ENCODE measurements at regions not wholly inside any gene's neighbourhood (a gene's known extent, or its start where the extent isn't known, plus 50 kb on each side); places are given as distances from the start of the nearest gene placed in this dataset.
"Not testable (repeated sequence)": the region's sequence is repeated elsewhere in the genome, so short reads cannot be mapped to it uniquely, and the experiment has no call there.

DNA sequence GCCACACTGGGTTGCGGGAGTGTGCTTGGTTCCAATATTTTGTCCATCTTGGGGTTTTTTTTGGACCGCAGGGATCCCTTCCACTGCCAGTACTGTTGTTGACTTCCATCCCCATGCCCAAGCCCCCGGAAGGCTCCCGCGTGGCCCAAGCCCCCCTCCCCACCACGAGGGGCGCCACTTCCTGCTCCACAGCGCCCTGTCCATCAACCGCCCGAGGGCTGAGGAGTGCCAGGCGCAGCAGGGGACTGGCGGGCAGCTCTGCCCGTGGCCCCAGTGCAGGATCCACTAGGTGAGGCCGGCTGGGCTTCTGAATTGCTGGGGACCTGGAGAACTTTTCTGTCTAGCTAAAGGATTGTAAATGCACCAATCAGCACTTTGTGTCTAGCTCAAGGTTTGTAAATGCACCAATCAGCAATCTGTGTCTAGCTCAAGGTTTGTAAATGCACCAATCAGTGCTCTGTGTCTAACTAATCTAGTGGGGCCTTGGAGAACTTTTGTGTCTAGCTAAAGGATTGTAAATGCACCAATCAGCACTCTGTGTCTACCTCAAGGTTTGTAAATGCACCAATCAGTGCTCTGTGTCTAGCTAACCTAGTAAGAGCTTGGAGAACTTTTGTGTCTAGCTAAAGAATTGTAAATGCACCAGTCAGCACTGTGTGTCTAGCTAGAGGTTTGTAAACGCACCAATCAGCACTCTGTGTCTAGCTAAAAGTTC, 281.3 kb upstream of the CHAC2 start:
- DNase-seq: not testable (repeated sequence)

DNA sequence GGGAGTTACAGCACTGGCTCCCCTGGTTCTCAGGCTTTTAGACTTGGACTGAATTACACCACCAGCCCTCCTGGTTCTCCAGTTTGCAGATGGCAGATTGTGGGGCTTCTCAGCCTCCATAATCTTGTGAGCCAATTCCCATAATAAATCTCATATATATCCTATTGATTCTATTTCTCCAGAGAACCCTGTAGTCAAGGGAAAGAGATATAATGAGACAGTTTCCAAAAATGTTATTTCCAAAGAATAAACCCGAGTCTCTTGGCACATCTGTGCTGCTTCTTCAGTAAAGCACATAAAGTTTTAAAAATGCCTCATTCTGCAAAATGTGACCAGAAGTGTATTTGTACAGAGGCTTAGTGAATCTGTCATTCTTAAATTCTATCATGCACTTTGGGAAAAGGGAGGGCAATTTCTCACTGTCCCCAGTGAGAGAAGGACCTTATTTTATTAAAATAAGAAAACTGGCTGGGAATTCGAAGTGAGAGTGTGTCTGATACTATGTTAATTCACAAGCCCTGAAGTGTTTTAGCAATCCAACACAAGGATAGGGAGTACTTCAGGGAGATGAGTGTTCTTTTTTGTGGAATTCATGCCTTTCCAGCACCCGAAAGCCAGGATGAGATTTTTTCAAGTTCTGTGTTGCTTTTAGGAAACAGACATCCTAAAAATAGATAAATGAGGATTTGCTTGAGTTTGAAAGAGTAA, 282.4 kb upstream of the CHAC2 start:
- no peak for DNase-seq

DNA sequence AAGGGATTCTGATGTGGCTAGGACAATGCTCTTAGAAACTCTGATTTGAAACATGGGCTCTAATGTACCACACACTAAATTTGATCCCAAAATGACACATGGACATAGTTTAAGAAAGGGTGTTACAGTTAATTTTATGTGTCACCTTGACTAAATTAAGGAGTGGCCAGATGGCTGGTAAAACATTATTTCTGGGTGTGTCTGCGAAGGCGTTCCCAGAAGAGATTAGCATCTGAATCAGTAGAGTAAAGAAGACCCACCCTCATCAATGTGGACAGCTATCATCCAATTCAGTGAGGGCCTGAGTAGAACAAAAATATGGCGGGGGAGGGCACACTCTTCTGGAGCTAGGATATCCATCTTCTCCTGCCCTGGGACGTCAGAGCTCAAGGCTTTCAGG, 283.1 kb upstream of the CHAC2 start:
- no peak for DNase-seq

DNA sequence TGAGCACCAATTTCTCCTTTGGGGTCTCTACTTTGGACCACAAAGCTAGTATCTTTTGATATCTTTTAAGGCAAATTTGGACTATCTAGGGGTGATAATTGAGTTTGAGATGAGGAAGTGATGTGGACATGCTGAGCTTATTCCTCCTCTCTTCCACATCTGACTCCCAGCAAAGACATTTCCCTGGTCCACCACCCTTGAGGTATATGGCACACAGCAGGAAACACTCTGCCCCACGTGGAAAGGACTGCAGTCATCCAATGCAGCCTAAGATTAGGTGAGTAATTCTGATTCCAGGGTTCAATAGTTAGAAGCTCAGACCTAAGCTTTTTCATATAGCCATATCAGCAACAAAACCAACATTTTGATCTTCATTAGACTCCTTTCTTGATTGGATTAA, 290.1 kb upstream of the CHAC2 start:
- DNase-seq: no peak

DNA sequence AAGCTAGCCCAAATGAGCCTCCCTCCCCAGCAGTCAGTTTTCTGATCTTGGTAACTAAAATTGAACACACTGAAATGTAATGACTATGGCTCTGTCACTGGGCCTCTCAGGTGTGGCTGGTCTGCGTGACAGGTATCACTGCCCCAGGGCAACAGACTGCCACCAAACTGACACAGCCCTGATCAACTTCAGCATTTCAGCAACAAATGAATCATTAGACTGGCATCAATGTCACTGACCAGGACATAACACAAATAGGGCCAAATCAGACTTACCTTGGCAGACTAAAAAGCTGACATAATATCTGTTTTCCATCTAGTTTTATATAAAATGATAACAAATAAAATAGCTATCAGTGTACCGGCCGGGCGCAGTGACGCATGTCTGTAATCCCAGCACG, 290.8 kb upstream of the CHAC2 start:
- no peak for DNase-seq

DNA sequence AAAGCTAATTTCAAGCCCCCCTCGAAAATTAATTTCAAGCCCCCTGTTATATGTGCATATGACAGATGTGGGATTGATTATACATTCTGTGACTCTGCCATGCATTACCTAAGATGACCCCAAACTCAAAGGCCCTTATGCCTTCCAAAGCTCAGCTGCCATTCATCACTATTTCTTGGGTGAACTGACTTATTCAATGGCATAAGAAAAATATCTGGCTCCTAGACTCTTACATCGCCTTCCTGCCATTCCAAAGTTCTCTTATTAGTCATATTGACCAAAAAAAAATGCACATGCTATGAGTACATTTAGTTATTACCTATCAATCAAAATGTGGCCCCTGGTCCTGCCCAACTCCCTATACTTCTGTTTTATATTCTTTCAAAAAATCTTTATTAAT, 291.8 kb upstream of the CHAC2 start:
- DNase-seq: no peak

DNA sequence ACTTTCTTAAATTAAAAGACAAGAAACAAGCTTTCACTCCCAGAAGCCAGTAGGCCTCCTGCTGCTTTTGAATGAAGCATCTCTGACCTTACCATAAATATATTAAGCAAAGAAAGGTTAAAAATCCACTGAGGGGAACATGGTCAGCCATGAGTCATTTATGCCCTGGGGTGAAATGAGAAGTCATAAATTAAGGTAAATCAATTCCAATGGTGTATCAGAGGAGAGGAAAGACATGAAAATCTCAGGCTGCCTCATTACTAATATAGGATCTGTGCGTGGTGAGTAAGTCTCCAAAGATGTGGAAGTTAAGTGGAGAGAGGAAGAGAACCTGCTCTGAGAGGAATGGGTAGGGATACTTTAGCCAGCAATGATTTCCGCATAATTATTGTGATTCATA, 292.3 kb upstream of the CHAC2 start:
- no peak for DNase-seq

DNA sequence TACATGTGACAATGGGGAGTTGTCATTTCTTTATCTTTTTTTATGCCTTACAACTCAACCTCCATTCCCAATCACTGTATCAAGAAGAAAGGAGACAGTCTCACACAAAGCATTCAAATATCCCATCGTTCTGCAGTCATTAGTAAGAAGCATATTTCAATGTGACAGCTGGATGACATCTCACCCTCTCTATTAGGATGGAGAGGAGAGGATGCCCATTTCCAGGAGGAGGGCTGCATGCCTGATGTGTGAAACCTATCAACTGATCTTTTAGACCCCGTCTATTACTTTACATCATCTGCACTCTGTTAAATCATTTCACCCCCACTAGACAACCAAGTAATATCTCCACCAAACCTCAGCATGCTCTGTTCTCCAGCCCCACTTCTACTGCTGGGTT, 292.7 kb upstream of the CHAC2 start:
- DNase-seq: no peak

DNA sequence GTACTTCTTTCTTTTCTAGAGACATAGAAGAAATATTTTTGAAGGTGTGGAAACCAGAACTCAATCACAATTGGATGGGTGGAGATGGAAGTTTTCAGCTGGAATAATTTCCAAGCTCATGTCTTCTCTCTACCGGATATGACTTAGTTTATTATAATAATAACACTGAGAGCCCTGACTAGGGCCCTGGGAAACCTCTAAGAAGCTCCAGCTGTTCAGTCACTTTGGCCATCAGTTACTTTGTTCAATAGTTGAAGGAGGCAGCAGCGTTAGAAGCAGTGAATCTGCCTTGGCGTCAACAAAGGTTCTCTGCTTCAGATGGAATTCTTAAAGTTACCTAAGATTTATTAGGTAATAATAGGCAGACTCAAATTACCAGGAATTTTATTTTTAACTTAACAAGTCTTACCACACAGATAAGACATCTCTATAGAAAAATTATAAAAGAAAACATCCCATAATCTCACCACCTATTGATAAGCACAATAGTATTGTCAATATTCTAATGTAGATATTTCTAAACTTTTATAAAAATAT, 293.8 kb upstream of the CHAC2 start:
- DNase-seq: no peak

DNA sequence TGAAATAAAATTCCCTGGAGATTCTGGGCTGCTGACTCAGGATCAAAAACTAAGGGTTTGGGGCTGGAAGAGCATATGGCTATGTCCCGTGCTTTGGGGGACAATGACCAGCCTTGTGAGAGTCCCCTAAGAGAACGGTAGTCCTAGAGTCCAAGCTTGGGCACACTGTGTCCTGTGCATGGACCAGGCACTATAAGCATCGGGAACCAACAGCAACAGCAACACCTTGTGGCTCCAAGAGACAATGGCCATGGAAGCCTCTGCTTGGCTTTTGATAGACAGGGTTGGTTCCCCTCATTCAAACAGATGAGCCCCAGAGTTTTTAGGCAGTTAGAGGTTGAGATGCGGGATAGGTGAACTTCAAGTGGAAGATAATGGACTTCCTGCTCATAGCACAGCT, 294.4 kb upstream of the CHAC2 start:
- DNase-seq: no peak

DNA sequence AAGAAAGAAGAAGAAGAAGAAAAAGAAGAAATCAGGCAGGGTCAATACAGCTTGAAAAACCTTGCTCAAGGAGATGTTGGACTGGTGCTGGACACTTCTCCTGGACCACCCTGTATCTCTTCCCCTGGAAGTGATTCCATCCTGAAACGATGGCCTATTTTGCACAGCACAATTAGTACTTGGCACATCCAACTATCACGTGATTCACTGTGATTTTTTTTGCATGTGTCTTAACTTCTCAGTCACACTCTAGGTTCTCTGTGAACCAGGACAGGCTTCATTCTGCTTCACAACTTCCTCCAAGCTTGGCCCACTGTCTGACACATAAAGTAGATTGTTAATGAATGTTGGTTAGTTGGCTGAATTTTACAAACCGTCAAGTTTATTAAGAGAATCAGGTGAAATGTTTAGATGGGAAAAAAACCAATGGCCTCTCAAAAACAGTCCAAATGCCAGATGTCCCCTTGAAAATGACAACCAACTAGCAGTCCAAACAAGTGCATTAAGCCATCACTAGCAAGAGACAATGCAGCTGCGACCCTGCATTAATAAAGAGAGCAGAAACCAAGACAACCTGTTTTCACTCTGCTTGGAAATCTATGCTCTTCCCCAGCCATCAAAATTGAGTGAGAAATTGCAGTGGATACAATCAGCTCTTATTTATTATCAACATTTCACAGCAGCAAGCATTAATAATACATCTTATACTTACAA, 300.0 kb upstream of the CHAC2 start:
- no peak for DNase-seq

DNA sequence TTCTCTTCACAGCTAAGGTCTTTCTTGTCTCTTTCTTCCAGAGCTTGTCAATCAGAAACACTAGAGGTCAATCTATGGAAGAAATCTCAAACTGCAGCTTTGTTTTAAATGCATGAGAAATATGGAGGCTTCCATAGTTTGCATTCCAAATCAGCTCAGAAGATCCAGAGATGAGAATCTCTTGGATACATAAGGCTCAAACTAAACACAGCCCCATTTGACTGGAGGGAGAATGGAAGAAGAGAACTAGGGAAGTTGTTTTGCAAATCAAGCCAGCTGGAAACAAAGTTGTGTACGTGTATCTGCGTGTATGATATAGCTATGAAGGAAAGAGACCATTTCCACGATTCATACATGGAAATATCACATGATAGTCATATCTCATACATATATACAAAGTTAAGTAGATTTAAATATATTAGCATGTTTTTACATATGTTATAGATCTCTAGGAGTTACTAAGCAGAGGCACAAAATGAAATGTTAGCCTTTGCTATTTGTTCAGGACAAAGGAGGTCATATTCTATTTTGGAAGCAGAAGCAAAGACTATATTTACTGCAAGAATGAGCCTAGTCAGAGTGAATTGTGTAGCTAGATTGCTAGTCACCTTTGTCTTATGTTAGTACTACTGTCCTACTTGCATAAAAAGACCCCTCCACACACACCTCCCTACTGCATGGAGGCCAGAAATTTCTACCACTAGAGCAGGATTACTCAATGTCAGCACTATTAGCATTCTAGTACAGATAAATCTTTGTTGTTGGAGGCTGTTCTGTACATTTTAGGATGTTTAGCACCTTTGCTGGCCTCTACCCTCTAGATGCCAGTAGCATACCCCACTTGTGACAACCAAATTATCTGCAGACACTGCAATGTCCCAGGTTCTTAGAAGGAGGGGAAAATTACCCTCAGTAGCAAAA, 303.5 kb upstream of the CHAC2 start:
- DNase-seq: no peak

DNA sequence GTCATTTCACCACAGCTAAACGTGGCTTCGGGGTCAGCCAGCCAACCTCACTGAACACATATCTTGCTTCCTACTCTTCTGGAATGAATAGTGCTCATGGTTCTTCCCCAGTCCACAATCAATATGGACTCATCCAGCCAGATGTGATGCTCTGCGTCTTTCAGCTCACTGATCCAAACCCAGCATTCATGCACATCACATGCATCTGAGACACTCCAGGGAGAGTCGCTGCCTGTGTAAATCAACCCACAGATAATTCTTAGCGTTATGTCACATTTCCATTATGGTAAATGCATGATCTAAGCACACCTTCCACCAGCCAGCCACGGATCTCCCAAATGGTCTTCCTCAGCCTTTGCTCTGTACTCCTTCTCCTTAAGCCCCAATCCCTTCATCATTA, 306.7 kb upstream of the CHAC2 start:
- DNase-seq: no peak

DNA sequence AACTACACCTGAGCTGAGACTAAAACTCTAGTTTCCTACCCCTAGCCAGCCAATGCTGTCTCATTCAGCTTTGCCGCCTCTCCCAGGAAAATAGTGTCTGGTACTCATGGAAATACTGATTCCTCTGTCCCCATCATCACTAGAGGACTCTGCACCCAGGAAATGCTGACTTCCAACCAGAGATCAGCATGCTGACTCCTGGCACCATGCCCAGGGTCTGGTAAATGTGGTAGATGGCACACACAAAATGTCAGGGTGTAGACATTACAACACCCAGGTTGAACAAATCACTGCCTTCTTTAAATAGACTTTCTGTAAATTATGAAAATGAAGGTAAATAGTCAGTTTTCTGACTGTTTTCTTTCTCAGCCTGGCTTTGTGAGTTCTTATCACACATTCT, 307.3 kb upstream of the CHAC2 start:
- DNase-seq: no peak

DNA sequence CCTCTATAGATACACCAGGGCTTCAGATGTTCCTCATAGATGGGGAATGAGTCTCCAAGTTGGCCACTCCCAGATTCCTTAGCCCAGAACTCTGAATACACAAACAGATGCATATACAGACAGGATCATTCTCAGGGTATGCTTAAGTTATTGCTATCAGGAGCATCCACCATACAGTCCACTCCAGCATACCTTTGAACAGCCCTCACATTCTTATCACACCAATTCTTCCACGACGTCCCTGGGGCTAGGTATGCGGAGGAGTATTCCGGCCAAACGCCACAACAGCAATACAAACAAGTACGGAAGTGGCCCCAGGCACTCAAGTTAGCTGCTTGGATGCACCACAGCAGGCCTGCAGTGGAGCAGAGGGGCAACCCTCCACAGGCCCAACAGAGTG, 312.5 kb upstream of the CHAC2 start:
- no peak for DNase-seq

DNA sequence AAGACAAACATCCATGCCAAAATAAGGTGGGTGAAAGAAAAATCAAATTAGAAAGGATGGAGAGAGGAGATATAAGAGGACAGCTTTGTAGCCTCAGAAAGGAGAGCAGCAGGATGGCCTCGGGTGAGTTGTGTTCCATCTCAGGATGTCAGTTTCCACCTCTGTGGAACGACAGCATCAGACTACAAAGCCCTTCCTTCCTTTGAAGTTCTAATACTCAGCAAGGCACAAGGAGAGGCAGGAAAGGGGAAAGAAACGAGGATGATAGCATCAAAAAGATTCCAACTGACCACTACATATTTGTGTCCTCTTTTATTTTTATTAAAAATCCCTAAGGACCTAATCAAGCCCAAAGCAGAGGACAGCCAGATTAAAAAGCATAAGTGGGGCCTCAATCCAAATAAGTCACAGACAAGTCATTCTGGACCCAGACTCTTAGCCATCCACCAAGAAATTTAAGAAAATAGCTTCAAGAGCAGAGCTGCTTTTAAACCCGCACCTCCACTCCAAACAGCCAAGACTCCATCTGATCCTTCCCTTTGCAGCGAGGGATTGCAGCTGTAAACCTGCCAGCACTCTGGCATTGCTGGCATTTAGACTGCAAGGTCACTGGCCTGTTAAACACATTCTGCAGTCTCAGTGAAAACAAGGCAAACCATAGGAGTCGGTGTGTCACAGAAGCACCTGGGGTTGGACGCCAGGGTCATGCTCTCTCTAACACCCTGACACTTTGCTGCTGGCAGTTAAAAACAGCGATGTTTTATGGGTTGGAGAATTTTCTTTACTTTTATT, 314.5 kb upstream of the CHAC2 start:
- DNase-seq: no peak

DNA sequence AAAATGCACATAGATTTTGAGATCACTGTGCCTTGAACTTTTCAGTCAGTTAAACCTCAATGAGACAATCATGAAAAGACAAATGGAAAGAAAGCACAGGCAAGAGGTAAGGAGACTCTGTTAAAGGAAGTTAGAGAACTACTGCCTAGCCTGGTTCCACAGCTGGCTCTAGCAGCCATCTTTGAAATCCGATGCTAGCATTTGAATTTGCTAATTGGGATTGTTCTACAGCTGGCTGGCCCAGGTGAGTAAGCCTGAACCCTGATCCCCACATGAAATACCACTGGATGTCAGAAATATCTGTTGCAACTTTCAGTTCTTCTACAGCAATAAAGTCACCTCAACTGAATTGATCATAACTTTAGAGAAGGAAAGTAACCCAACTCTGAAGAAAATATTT, 315.2 kb upstream of the CHAC2 start:
- DNase-seq: no peak

DNA sequence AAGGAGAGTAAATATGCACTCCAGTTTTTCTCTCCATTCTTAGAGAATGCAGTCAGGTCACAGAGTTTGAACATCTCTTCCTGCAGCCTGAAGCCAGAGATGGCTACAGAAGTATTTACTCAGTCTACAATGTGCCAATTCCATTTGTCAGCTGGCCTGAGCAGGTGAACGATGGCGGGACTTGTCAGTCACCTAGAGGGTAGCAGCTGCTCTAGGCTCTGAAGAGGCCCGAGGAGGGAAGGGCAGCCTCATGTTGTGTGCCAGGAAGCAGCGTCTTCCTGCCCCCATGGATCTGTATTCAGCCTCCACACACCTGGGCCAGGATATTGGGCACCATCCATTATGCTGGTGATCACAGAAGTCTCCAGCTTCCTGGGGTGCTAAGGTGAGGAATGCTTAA, 316.7 kb upstream of the CHAC2 start:
- DNase-seq: no peak

DNA sequence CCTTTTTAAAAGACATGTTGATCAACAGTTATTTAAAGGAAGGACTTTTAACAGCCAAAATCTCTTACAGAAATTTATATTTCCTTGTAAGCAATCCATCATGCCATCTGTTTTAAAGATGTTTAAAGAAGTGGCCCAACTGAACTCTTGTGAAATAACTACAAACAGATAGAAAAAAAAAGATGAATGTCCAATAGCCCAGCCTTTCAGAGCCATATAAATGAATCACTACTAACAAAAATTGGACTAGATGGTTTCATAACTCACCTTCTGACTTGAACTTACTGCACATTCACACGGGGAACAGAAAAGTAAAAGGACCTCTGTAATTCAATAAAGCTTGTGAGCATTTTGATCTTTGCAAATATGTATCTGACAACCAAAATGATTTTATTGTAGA, 319.0 kb upstream of the CHAC2 start:
- DNase-seq: no peak

DNA sequence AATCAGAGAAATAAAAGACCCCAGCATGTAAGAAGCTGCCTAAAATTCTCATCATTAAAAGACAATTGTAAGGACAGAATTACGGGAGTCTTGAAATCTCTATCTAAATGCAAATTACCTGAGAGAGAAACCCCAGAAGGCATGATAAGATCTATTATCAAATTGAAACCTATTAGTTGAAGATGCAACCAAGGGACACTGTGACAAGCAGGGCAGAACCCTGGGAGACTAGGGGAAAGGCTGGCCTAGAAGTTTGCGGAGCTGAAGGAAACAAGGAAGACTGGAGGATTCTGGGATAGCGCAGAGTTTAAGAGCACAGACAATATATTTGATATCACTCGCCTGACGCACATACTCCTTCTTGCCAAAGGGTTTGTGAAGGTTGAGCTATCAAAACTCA, 319.5 kb upstream of the CHAC2 start:
- no peak for DNase-seq

DNA sequence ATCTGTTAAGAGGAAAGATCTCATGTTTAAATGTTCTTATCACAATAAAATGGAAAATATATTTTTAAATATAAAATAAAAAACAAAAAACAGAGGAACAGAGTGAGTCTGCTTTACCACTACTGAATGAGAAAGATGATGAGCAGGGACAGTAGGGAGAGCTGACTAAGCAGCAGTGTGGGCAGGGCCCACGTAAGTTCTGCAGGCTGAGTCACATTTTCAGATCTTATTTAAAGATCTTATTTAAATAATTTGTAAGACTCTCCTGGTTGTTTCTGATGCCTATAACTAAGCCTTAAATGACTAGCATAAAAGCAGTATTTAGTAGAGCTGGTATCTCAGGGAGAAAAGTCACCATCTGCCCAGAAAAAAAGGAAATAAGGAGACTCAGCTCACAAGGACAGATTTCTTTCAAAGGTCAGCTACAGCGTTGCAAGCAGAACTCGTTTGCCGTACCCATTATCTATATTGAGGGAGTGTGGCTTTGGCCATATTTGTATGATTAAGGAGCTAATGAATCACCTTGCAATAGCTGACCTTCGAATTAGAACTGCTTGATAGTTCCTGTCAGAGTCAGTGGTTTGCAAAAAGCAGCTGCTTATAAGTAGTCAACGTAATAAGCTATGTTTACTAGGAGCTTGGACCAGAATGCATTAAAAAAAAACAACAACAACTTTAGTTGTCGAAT, 322.1 kb upstream of the CHAC2 start:
- no peak for DNase-seq

Measured in cerebellar nuclear complex (tissue), 1 donor.